ENCODE measurements at regions not wholly inside any gene's neighbourhood (a gene's known extent, or its start where the extent isn't known, plus 50 kb on each side); places are given as distances from the start of the nearest gene placed in this dataset.
A peak's percentile ranks its signal among the peaks of the same experiment; 100 is the strongest.

- TF ChIP-seq EZH2phosphoT487 (IDR thresholded peaks at IDR 0.05; ENCODE audit: unreplicated experiment) (no peak), ETS1 (IDR thresholded peaks at IDR 0.05) (no peak), CREB1 (CRISPR knock-in tag; IDR thresholded peaks at IDR 0.05; ENCODE audit: low read depth) (no peak), CTCF (conservative IDR thresholded peaks at IDR 0.05; ENCODE audit: low read depth in 2 of 2) (no peak), POLR2AphosphoS5 (IDR thresholded peaks at IDR 0.05; ENCODE audit: low read depth) (no peak), EZH2 (IDR thresholded peaks at IDR 0.05; ENCODE audit: low read depth, unreplicated experiment) (no peak), JUNB (IDR thresholded peaks at IDR 0.05; ENCODE audit: unreplicated experiment) (no peak), REST (IDR thresholded peaks at IDR 0.05; ENCODE audit: unreplicated experiment) (no peak), ZNF331 (CRISPR knock-in tag; IDR thresholded peaks at IDR 0.05; ENCODE audit: low read depth) (no peak), NANOG (IDR thresholded peaks at IDR 0.05; ENCODE audit: borderline replicate concordance) (peak; percentile 89), STAT1 (IDR thresholded peaks at IDR 0.05; ENCODE audit: unreplicated experiment) (no peak), ZNF462 (CRISPR knock-in tag; IDR thresholded peaks at IDR 0.05) (no peak), ZNF114 (CRISPR knock-in tag; IDR thresholded peaks at IDR 0.05) (no peak)
These were observed 184.1 kb downstream of the CALCRL start for GRCh38 chr2:187263675-187264560.

Data from GM23338 (cell line).